Gastroesophageal sphincter (tissue), 4 donors: ENCODE measurements at regions not wholly inside any gene's neighbourhood (a gene's known extent, or its start where the extent isn't known, plus 50 kb on each side); places are given as distances from the start of the nearest gene placed in this dataset.

Experiments used
- ATAC-seq: fragments of 150-250 bp; one replicate; pipeline ENCODE4 v1.9.1; 2016; ENCODE audit warnings: mild to moderate bottlenecking, moderate library complexity
- H3K27ac ChIP-seq, 4 donors: fragments of 200-600 bp; sonication (generic) in 3 of 4; 1 replicate in 3 of 4; 2 replicates in 1 of 4; pipeline ENCODE4 v1.5.1; 2016 to 2019
- H3K27me3 ChIP-seq: fragments of 200-600 bp; sonication (generic); one replicate; pipeline ENCODE4 v1.5.1; 2019
- H3K36me3 ChIP-seq, 2 donors: fragments of 200-600 bp; sonication (generic); one replicate each; pipeline ENCODE4 v1.5.1; 2019; ENCODE audit warnings: control low read depth in 1 of 2
- H3K4me1 ChIP-seq, 3 donors: fragments of 200-600 bp; sonication (generic); 1 replicate in 2 of 3; 2 replicates in 1 of 3; pipeline ENCODE4 v1.5.1; 2016 to 2019; ENCODE audit warnings: control low read depth in 2 of 3
- H3K4me3 ChIP-seq, 2 donors: fragments of 200-600 bp; sonication (generic); one replicate each; pipeline ENCODE4 v1.5.1; 2019; ENCODE audit warnings: mild to moderate bottlenecking in 1 of 2, moderate library complexity in 1 of 2
- H3K9me3 ChIP-seq, 3 donors: fragments of 200-600 bp; sonication (generic); one replicate each; pipeline ENCODE4 v1.5.1; 2017 to 2019; ENCODE audit warnings: control low read depth in 2 of 3
- CTCF ChIP-seq, 4 experiments: fragments of 200-600 bp in 2 of 4; fragments of 450-650 bp in 2 of 4; sonication (generic) in 1 of 4; IDR thresholded peaks; one replicate each; pipeline ENCODE4 v1.5.1; 2017 to 2019; ENCODE audit warnings: antibody characterized with exemption in 4 of 4, mild to moderate bottlenecking in 2 of 4, moderate library complexity in 2 of 4
- EP300 ChIP-seq: sonication (generic); formaldehyde crosslinking; IDR thresholded peaks from one replicate; pipeline ENCODE4 v1.6.1; 2017; ENCODE audit warnings: antibody characterized with exemption, mild to moderate bottlenecking
- POLR2A ChIP-seq, 2 donors: fragments of 450-650 bp; IDR thresholded peaks; one replicate each; pipeline ENCODE4 v1.6.1; 2017; ENCODE audit warnings: antibody characterized with exemption in 2 of 2, mild to moderate bottlenecking in 2 of 2, moderate library complexity in 1 of 2
- POLR2AphosphoS5 ChIP-seq: sonication (generic); formaldehyde crosslinking; IDR thresholded peaks from one replicate; pipeline ENCODE4 v1.6.1; 2017; ENCODE audit warnings: antibody characterized with exemption
- WGBS, 2 donors: methylation state at CpG; one replicate each; pipeline ENCODE4 v1.1.5; 2018; ENCODE audit warnings: low coverage in 1 of 2; 5-methylcytosine and 5-hydroxymethylcytosine counted together

GRCh38 chr18:54714851-54715250 lies 113.4 kb upstream of the RAB27B start:
- Histone ChIP-seq H3K4me1 (no peaks in the 10 kb centered on the region), H3K27ac (no peak overlapping the region), H3K4me3 (no peak overlapping the region), H3K9me3 (no peaks in the 10 kb centered on the region), H3K27me3 (peaks cover 9% of the 10 kb centered on the region), H3K36me3 (no peaks in the 10 kb centered on the region)
- WGBS, 2 donors = 83 to 100% methylated on average over 1 of the region's 1 CpG
- TF ChIP-seq POLR2AphosphoS5 (no peak), CTCF (IDR thresholded peaks at IDR 0.05) (no peak), POLR2A (IDR thresholded peaks at IDR 0.05) (no peak), EP300 (no peak)
- no peak for ATAC-seq

GRCh38 chr18:54716586-54716985 lies 111.7 kb upstream of the RAB27B start:
- WGBS, 2 donors = 23 to 79% methylated on average over 1 to 2 of the region's 2 CpGs
- Histone ChIP-seq H3K27ac (no peak overlapping the region), H3K27me3 (peaks cover 9% of the 10 kb centered on the region), H3K4me3 (no peak overlapping the region), H3K9me3 (no peaks in the 10 kb centered on the region), H3K4me1 (no peaks in the 10 kb centered on the region), H3K36me3 (no peaks in the 10 kb centered on the region)
- no peak for TF ChIP-seq POLR2AphosphoS5
- TF ChIP-seq EP300 = no peak
- no peak for TF ChIP-seq POLR2A (IDR thresholded peaks at IDR 0.05)
- TF ChIP-seq CTCF (IDR thresholded peaks at IDR 0.05) = no peak
- ATAC-seq = no peak

GRCh38 chr18:54717673-54718407 lies 110.4 kb upstream of the RAB27B start:
- Histone ChIP-seq H3K27ac (no peak overlapping the region), H3K36me3 (no peaks in the 10 kb centered on the region), H3K4me1 (no peaks in the 10 kb centered on the region), H3K9me3 (no peaks in the 10 kb centered on the region), H3K4me3 (no peak overlapping the region), H3K27me3 (peaks cover 9% of the 10 kb centered on the region)
- WGBS, 2 donors = 22 to 47% methylated on average over 8 to 14 of the region's 14 CpGs
- TF ChIP-seq POLR2A (IDR thresholded peaks at IDR 0.05) = no peak
- no peak for TF ChIP-seq POLR2AphosphoS5
- TF ChIP-seq EP300 = no peak
- no peak for TF ChIP-seq CTCF (IDR thresholded peaks at IDR 0.05)
- ATAC-seq = no peak

- Histone ChIP-seq H3K9me3 (no peaks in the 10 kb centered on the region), H3K27ac (no peak overlapping the region), H3K4me3 (no peak overlapping the region), H3K4me1 (no peaks in the 10 kb centered on the region), H3K36me3 (no peaks in the 10 kb centered on the region), H3K27me3 (peaks cover 9% of the 10 kb centered on the region)
- ATAC-seq = no peak
- TF ChIP-seq CTCF (IDR thresholded peaks at IDR 0.05) (no peak), POLR2AphosphoS5 (no peak), POLR2A (IDR thresholded peaks at IDR 0.05) (no peak), EP300 (no peak)
- WGBS, 2 donors = 55 to 64% methylated on average over 1 of the region's 1 CpG
Observed at GRCh38 chr18:54718408-54718773, 109.9 kb upstream of the RAB27B start.

- Histone ChIP-seq H3K27me3 (peaks cover 8% of the 10 kb centered on the region), H3K36me3 (no peaks in the 10 kb centered on the region), H3K4me3 (no peak overlapping the region), H3K27ac (no peak overlapping the region), H3K4me1 (no peaks in the 10 kb centered on the region), H3K9me3 (no peaks in the 10 kb centered on the region)
- no peak for ATAC-seq
- TF ChIP-seq EP300 (no peak), POLR2AphosphoS5 (no peak), CTCF (IDR thresholded peaks at IDR 0.05) (no peak), POLR2A (IDR thresholded peaks at IDR 0.05) (no peak)
- 36 to 52% methylated on average over 1 of the region's 1 CpG for WGBS, 2 donors
Observed at GRCh38 chr18:54720620-54721019, 107.7 kb upstream of the RAB27B start.
